Endothelial cell of umbilical vein (primary cell): ENCODE measurements at regions not wholly inside any gene's neighbourhood (a gene's known extent, or its start where the extent isn't known, plus 50 kb on each side); places are given as distances from the start of the nearest gene placed in this dataset.

Experiments
- BruUV-seq: library from RNA; stranded (reverse); fragments of 400-500 nt; replicated peaks from 2 replicates; lab custom pipeline; 2021; lab: Mats Ljungman, UMichigan
- CTCF ChIA-PET: fragments of 300-600, 350-600 bp; sonication (Branson Sonifier 250); formaldehyde crosslinking; loops from one replicate; lab custom pipeline; 2021; ENCODE audit warnings: antibody characterized with exemption, inconsistent platforms; lab: Charles Lee
- POLR2A ChIA-PET: fragments of 300-600, 350-600 bp; sonication (Branson Sonifier 250); formaldehyde crosslinking; loops from one replicate; lab custom pipeline; 2021; ENCODE audit warnings: antibody characterized with exemption, inconsistent platforms; lab: Charles Lee
- DNase-seq: peaks from one replicate; pipeline ENCODE4 v3.0.0-alpha.2; 2011; ENCODE audit warnings: low read depth, low spot score
- FAIRE-seq: peaks from 2 replicates; lab custom pipeline; 2011; peaks lifted over from hg19 to GRCh38; lab: Jason Lieb, UNC
- H2AFZ ChIP-seq: 2 replicates; pipeline ENCODE4 v1.6.0; 2012; ENCODE audit warnings: low read depth, low read length, control low read depth, inconsistent platforms
- H3K27ac ChIP-seq: 2 replicates; pipeline ENCODE4 v1.5.1; 2011; ENCODE audit warnings: low read depth, mild to moderate bottlenecking, control low read depth, low read length, moderate library complexity; ENCODE audit not compliant: insufficient read depth
- H3K27me3 ChIP-seq, 2 experiments: 2 replicates each; pipeline versions ENCODE4 v1.6.0 to v1.6.1; 2011; ENCODE audit warnings: low read length in 2 of 2, mixed read lengths in 1 of 2; ENCODE audit not compliant: control insufficient read depth in 2 of 2, insufficient read depth in 2 of 2
- H3K36me3 ChIP-seq, 2 experiments: 2 replicates in 1 of 2; 3 replicates in 1 of 2; pipeline ENCODE4 v1.5.1; 2011; ENCODE audit warnings: low read length in 2 of 2, mild to moderate bottlenecking in 1 of 2, moderate library complexity in 1 of 2; ENCODE audit not compliant: control insufficient read depth in 2 of 2, insufficient read depth in 2 of 2; ENCODE audit errors: extremely low read depth in 1 of 2
- H3K4me1 ChIP-seq: 3 replicates; pipeline ENCODE4 v1.5.1; 2011; ENCODE audit warnings: mild to moderate bottlenecking, low read length; ENCODE audit not compliant: control insufficient read depth, insufficient read depth; ENCODE audit errors: extremely low read depth
- H3K4me2 ChIP-seq: 2 replicates; pipeline ENCODE4 v1.6.1; 2011; ENCODE audit warnings: low read length, control low read depth, mixed read lengths; ENCODE audit not compliant: insufficient read depth
- H3K4me3 ChIP-seq, 3 experiments: fragments of 200-600 bp in 1 of 3; sonication (generic), shearing (Covaris generic) in 1 of 3; replicated peaks in 1 of 3; 2 replicates each; pipeline ENCODE4 v1.5.1; 2011 to 2016; ENCODE audit warnings: control low read depth in 3 of 3, low read length in 3 of 3, mild to moderate bottlenecking in 2 of 3, inconsistent platforms in 1 of 3, low read depth in 1 of 3, moderate library complexity in 1 of 3; ENCODE audit not compliant: insufficient read depth in 1 of 3
- H3K79me2 ChIP-seq: 2 replicates; pipeline ENCODE4 v1.6.0; 2012; ENCODE audit warnings: low read length, inconsistent platforms; ENCODE audit not compliant: control insufficient read depth, insufficient read depth
- H3K9ac ChIP-seq: replicated peaks from 2 replicates; pipeline ENCODE3; 2011; ENCODE audit warnings: low read length, control low read depth; ENCODE audit not compliant: insufficient read depth; ENCODE audit errors: extremely low read depth
- H3K9me1 ChIP-seq: replicated peaks from 3 replicates; pipeline ENCODE4 v1.6.0; 2011; ENCODE audit warnings: mild to moderate bottlenecking, low read length; ENCODE audit not compliant: control insufficient read depth, insufficient read depth; ENCODE audit errors: extremely low read depth
- H3K9me3 ChIP-seq: replicated peaks from 2 replicates; pipeline ENCODE4 v1.5.1; 2012; ENCODE audit warnings: low read length, inconsistent platforms; ENCODE audit not compliant: control insufficient read depth, insufficient read depth
- H4K20me1 ChIP-seq: replicated peaks from 2 replicates; pipeline ENCODE3; 2011; ENCODE audit warnings: mild to moderate bottlenecking, low read length; ENCODE audit not compliant: control insufficient read depth, insufficient read depth; ENCODE audit errors: extremely low read depth
- CTCF ChIP-seq, 2 donors: IDR thresholded peaks; 1 replicate in 1 of 2; 2 replicates in 1 of 2; pipeline ENCODE4 v1.5.1; 2011; ENCODE audit warnings: low read length in 2 of 2, mild to moderate bottlenecking in 2 of 2, moderate library complexity in 2 of 2, control low read depth in 1 of 2, inconsistent platforms in 1 of 2, low read depth in 1 of 2; ENCODE audit not compliant: insufficient read depth in 1 of 2; ENCODE audit errors: extremely low read depth in 1 of 2
- EZH2 ChIP-seq: IDR thresholded peaks from 2 replicates; pipeline ENCODE4 v1.6.1; 2012; ENCODE audit warnings: borderline replicate concordance, low read depth, mild to moderate bottlenecking, moderate library complexity, low read length, inconsistent platforms; ENCODE audit not compliant: severe bottlenecking
- FOS ChIP-seq: IDR thresholded peaks from 2 replicates; pipeline ENCODE4 v1.6.1; 2011; ENCODE audit warnings: mild to moderate bottlenecking, low read length, moderate library complexity, borderline replicate concordance; ENCODE audit not compliant: insufficient read depth
- GATA2 ChIP-seq: IDR thresholded peaks from 2 replicates; pipeline ENCODE4 v1.7.0; 2011; ENCODE audit warnings: low read depth, mild to moderate bottlenecking, moderate library complexity, mixed read lengths, low read length; ENCODE audit not compliant: insufficient read length, insufficient read depth
- JUN ChIP-seq: IDR thresholded peaks from 2 replicates; pipeline ENCODE4 v1.6.1; 2011; ENCODE audit warnings: borderline replicate concordance, low read depth; ENCODE audit not compliant: insufficient read length, insufficient read depth
- MAX ChIP-seq: IDR thresholded peaks from 2 replicates; pipeline ENCODE4 v1.6.1; 2011; ENCODE audit not compliant: insufficient read depth, insufficient read length
- MYC ChIP-seq: IDR thresholded peaks from one replicate; pipeline ENCODE4 v1.6.1; 2011; ENCODE audit warnings: mild to moderate bottlenecking, low read depth, low read length
- POLR2A ChIP-seq: IDR thresholded peaks from 2 replicates; pipeline ENCODE4 v1.6.1; 2012; ENCODE audit warnings: low read depth, mild to moderate bottlenecking, control low read depth, low read length
- POLR2AphosphoS5 ChIP-seq: IDR thresholded peaks from 2 replicates; pipeline ENCODE4 v1.6.1; 2012; ENCODE audit warnings: low read depth, mild to moderate bottlenecking, control low read depth, low read length, moderate library complexity; ENCODE audit not compliant: insufficient read depth
- dilution Hi-C: fragments of 300-500 bp; cut with MboI; formaldehyde crosslinking; loops from one replicate; pipeline ENCODE4 v1.15.0; 2019; ENCODE audit warnings: low sequenced_read_pairs; ENCODE audit not compliant: extremely low pct_ligation_motif_present
- intact Hi-C: fragments of 100-400 bp; cut with micrococcal nuclease; formaldehyde crosslinking; loops from one replicate; pipeline ENCODE4 v1.10.0; 2022

DNA sequence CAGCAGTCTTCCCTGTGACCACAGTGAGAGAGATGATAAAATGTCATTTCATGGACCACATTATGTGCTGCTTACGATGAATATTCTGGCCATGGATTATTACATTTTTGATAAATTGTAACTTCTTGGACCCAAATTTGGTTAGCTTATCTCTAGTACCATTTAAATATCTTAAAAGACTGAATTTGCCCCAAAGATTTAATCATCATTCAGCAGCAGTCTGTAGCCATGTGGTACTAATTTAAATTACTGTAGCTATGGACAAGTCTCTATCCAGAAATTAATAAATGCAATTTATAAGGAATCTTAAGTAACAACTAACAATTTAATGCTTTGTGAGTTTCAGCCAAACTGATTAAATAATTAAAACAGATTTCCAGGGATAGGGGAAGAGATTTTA lies 644.9 kb upstream of the FANCL start:
- Histone ChIP-seq H3K9me1 (no peaks in the 10 kb centered on the region), H3K4me3 (no peak overlapping the region), H4K20me1 (no peaks in the 10 kb centered on the region), H3K36me3 (no peaks in the 10 kb centered on the region), H3K9ac (no peak overlapping the region), H2AFZ (no peak overlapping the region), H3K27ac (no peak overlapping the region), H3K4me2 (no peak overlapping the region), H3K79me2 (no peaks in the 10 kb centered on the region), H3K9me3 (no peaks in the 10 kb centered on the region), H3K27me3 (no peaks in the 10 kb centered on the region), H3K4me1 (no peaks in the 10 kb centered on the region)
- ChIA-PET POLR2A (no interaction called here), CTCF (interaction anchor here (1.2 kb wide), 1 partner anchor 97 kb away, joined by 3 read pairs; no protein-coding TSS in a partner anchor)
- DNase-seq: no peak
- no TSS peak for BruUV-seq
- intact Hi-C loops: no loop called here
- no peak for FAIRE-seq
- TF ChIP-seq MAX (no peak), POLR2A (no peak), POLR2AphosphoS5 (no peak), MYC (no peak), EZH2 (no peak), GATA2 (no peak), CTCF (IDR thresholded peaks at IDR 0.05; ENCODE audit: extremely low read depth in 1 of 2, insufficient read depth in 1 of 2, low read depth in 1 of 2, low read length in 2 of 2) (no peak), FOS (no peak), JUN (no peak)
- dilution Hi-C loops: no loop called here
